H9 (cell line): ENCODE measurements at regions not wholly inside any gene's neighbourhood (a gene's known extent, or its start where the extent isn't known, plus 50 kb on each side); places are given as distances from the start of the nearest gene placed in this dataset.

Experiments used
- DNase-seq: peaks from one replicate; pipeline ENCODE4 v3.0.0-alpha.2; 2017
- H2AFZ ChIP-seq: one replicate; pipeline ENCODE4 v1.6.1; 2013; ENCODE audit warnings: mild to moderate bottlenecking, low read length, control low read depth, moderate library complexity
- H2AK5ac ChIP-seq: 2 replicates; pipeline ENCODE4 v1.6.1; 2013; ENCODE audit warnings: low read length, control low read depth, mixed read lengths; ENCODE audit not compliant: insufficient read length
- H2BK120ac ChIP-seq: one replicate; pipeline ENCODE4 v1.6.1; 2013; ENCODE audit warnings: low read depth, mild to moderate bottlenecking, low read length, control low read depth, inconsistent platforms; ENCODE audit not compliant: poor library complexity, severe bottlenecking
- H2BK12ac ChIP-seq: 2 replicates; pipeline ENCODE4 v1.6.1; 2013; ENCODE audit warnings: low read length, control low read depth, mixed read lengths, low read depth; ENCODE audit not compliant: insufficient read length
- H2BK15ac ChIP-seq: 2 replicates; pipeline ENCODE4 v1.6.1; 2013; ENCODE audit warnings: low read depth, low read length, control low read depth
- H2BK20ac ChIP-seq: one replicate; pipeline ENCODE4 v1.6.1; 2013; ENCODE audit warnings: low read depth, mild to moderate bottlenecking, low read length, control low read depth, inconsistent platforms; ENCODE audit not compliant: poor library complexity, severe bottlenecking
- H2BK5ac ChIP-seq: 2 replicates; pipeline ENCODE4 v1.6.1; 2013; ENCODE audit warnings: low read length, control low read depth, mixed read lengths; ENCODE audit not compliant: insufficient read length
- H3K14ac ChIP-seq: 2 replicates; pipeline ENCODE4 v1.6.1; 2013; ENCODE audit warnings: low read length, control low read depth; ENCODE audit not compliant: insufficient read depth
- H3K18ac ChIP-seq: 2 replicates; pipeline ENCODE4 v1.6.1; 2013; ENCODE audit warnings: low read depth, mild to moderate bottlenecking, mixed read lengths, low read length, control low read depth; ENCODE audit not compliant: insufficient read length
- H3K23ac ChIP-seq: 2 replicates; pipeline ENCODE4 v1.6.1; 2013; ENCODE audit warnings: low read length, control low read depth, mixed read lengths, low read depth; ENCODE audit not compliant: insufficient read length
- H3K23me2 ChIP-seq: 2 replicates; pipeline ENCODE4 v1.6.1; 2013; ENCODE audit warnings: low read depth, mild to moderate bottlenecking, mixed read lengths, low read length, control low read depth; ENCODE audit not compliant: insufficient read length, poor library complexity, severe bottlenecking
- H3K27ac ChIP-seq: 2 replicates; pipeline ENCODE4 v1.5.1; 2013; ENCODE audit warnings: low read length, control low read depth, mixed read lengths, low read depth; ENCODE audit not compliant: insufficient read length
- H3K27me3 ChIP-seq: 2 replicates; pipeline ENCODE4 v1.6.1; 2013; ENCODE audit warnings: low read length, control low read depth, inconsistent platforms; ENCODE audit not compliant: insufficient read depth
- H3K4ac ChIP-seq: 2 replicates; pipeline ENCODE4 v1.6.1; 2013; ENCODE audit warnings: low read depth, mild to moderate bottlenecking, control low read depth, inconsistent platforms, low read length, moderate library complexity
- H3K4me1 ChIP-seq: 2 replicates; pipeline ENCODE4 v1.6.1; 2013; ENCODE audit warnings: low read length, control low read depth, inconsistent platforms; ENCODE audit not compliant: insufficient read depth
- H3K4me2 ChIP-seq: 2 replicates; pipeline ENCODE4 v1.6.1; 2013; ENCODE audit warnings: low read length, control low read depth, mixed read lengths; ENCODE audit not compliant: insufficient read length, insufficient read depth
- H3K56ac ChIP-seq: 2 replicates; pipeline ENCODE4 v1.6.1; 2013; ENCODE audit warnings: low read depth, mild to moderate bottlenecking, mixed read lengths, low read length, control low read depth; ENCODE audit not compliant: insufficient read length
- H3K79me1 ChIP-seq: 2 replicates; pipeline ENCODE4 v1.6.1; 2013; ENCODE audit warnings: low read depth, mild to moderate bottlenecking, moderate library complexity, low read length, control low read depth, inconsistent platforms; ENCODE audit not compliant: insufficient read depth, poor library complexity, severe bottlenecking
- H3K79me2 ChIP-seq: 2 replicates; pipeline ENCODE4 v1.6.1; 2013; ENCODE audit warnings: low read length, control low read depth, inconsistent platforms; ENCODE audit not compliant: insufficient read depth
- H3K9ac ChIP-seq: 2 replicates; pipeline ENCODE4 v1.6.1; 2013; ENCODE audit warnings: low read length, control low read depth, mixed read lengths; ENCODE audit not compliant: insufficient read length; ENCODE audit errors: extremely low read depth
- H3K9me3 ChIP-seq: one replicate; pipeline ENCODE4 v1.6.1; 2013; ENCODE audit warnings: low read depth, low read length, inconsistent platforms; ENCODE audit not compliant: control insufficient read depth
- H3T11ph ChIP-seq: one replicate; pipeline ENCODE4 v1.6.1; 2013; ENCODE audit warnings: mild to moderate bottlenecking, low read length, control low read depth, inconsistent platforms
- H4K20me1 ChIP-seq: one replicate; pipeline ENCODE4 v1.6.1; 2013; ENCODE audit not compliant: control insufficient read depth, insufficient read length, insufficient read depth
- H4K5ac ChIP-seq: 2 replicates; pipeline ENCODE4 v1.6.1; 2013; ENCODE audit warnings: low read depth, mild to moderate bottlenecking, mixed read lengths, low read length, control low read depth; ENCODE audit not compliant: insufficient read length
- H4K8ac ChIP-seq: replicated peaks from 2 replicates; pipeline ENCODE4 v1.6.1; 2013; ENCODE audit warnings: low read length, control low read depth, mixed read lengths, low read depth; ENCODE audit not compliant: insufficient read length
- H4K91ac ChIP-seq: 2 replicates; pipeline ENCODE4 v1.6.1; 2013; ENCODE audit warnings: low read depth, mild to moderate bottlenecking, moderate library complexity, mixed read lengths, low read length, control low read depth; ENCODE audit not compliant: insufficient read length
- H3K27ac Mint-ChIP-seq, 3 experiments: 2 replicates in 2 of 3; 3 replicates in 1 of 3; pipeline ENCODE4 v1.8.0; 2020 to 2021; ENCODE audit warnings: mixed read lengths in 3 of 3, mild to moderate bottlenecking in 1 of 3, moderate library complexity in 1 of 3
- H3K27me3 Mint-ChIP-seq: 2 replicates; pipeline ENCODE4 v1.8.0; 2021; ENCODE audit warnings: low read depth, mild to moderate bottlenecking, moderate library complexity, mixed read lengths
- H3K36me3 Mint-ChIP-seq, 3 experiments: 2 replicates in 2 of 3; 3 replicates in 1 of 3; pipeline ENCODE4 v1.8.0; 2020 to 2021; ENCODE audit warnings: low read depth in 3 of 3, mixed read lengths in 3 of 3; ENCODE audit not compliant: insufficient read depth in 1 of 3
- H3K4me1 Mint-ChIP-seq, 2 experiments: 2 replicates each; pipeline ENCODE4 v1.8.0; 2020; ENCODE audit warnings: mixed read lengths in 2 of 2
- H3K4me3 Mint-ChIP-seq, 2 experiments: 2 replicates in 1 of 2; 3 replicates in 1 of 2; pipeline ENCODE4 v1.8.0; 2020 to 2021; ENCODE audit warnings: mild to moderate bottlenecking in 2 of 2, mixed read lengths in 2 of 2, moderate library complexity in 1 of 2
- H3K9me3 Mint-ChIP-seq, 2 experiments: 2 replicates in 1 of 2; 3 replicates in 1 of 2; pipeline ENCODE4 v1.8.0; 2020; ENCODE audit warnings: mild to moderate bottlenecking in 2 of 2, mixed read lengths in 2 of 2, moderate library complexity in 1 of 2
- TF ChIP-seq, protein P1 (sequence below): fragments of 200-600 bp; sonication (generic); conservative IDR thresholded peaks from 3 replicates; pipeline ENCODE4 v1.8.0; 2021; ENCODE audit warnings: antibody characterized with exemption, mild to moderate bottlenecking

DNA sequence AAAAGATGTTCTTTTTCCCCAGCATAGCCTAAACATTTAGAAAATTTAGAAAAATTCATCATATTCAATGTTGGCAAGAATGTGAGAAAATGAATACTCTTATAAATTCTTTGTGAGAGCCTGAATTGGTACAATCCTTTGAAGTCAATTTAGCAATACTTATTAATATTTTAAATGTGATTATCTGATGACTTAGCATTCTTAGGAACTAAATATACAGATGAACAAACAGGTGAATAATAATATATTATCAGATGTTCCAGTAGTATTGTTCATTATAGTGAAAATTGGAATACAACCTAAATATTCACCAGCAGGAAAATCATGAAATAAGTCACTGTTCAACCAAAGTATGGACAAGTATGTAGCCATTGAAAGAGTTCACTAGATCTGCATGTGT, 55.5 kb upstream of the MEIS1 start:
- no peak overlapping the region for H3K23ac ChIP-seq
- Mint-ChIP-seq H3K36me3 (no peaks in the 10 kb centered on the region), H3K27me3 (no peaks in the 10 kb centered on the region), H3K4me3 (no peak overlapping the region), H3K4me1 (peaks cover 0 to 2% of the 10 kb centered on the region in 2 experiments; a peak in 1 of 4 replicates), H3K9me3 (no peaks in the 10 kb centered on the region), H3K27ac (no peak overlapping the region)
- TF ChIP-seq, protein P1, sequence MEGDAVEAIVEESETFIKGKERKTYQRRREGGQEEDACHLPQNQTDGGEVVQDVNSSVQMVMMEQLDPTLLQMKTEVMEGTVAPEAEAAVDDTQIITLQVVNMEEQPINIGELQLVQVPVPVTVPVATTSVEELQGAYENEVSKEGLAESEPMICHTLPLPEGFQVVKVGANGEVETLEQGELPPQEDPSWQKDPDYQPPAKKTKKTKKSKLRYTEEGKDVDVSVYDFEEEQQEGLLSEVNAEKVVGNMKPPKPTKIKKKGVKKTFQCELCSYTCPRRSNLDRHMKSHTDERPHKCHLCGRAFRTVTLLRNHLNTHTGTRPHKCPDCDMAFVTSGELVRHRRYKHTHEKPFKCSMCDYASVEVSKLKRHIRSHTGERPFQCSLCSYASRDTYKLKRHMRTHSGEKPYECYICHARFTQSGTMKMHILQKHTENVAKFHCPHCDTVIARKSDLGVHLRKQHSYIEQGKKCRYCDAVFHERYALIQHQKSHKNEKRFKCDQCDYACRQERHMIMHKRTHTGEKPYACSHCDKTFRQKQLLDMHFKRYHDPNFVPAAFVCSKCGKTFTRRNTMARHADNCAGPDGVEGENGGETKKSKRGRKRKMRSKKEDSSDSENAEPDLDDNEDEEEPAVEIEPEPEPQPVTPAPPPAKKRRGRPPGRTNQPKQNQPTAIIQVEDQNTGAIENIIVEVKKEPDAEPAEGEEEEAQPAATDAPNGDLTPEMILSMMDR = no peak
- no peaks in the 10 kb centered on the region for H3K9me3 ChIP-seq
- H4K5ac ChIP-seq = no peak overlapping the region
- H3K9ac ChIP-seq = no peak overlapping the region
- no peak overlapping the region for H2AK5ac ChIP-seq
- H3K23me2 ChIP-seq = no peaks in the 10 kb centered on the region
- no peak overlapping the region for H3K27ac ChIP-seq
- no peak overlapping the region for H3K4ac ChIP-seq
- H4K8ac ChIP-seq = no peak overlapping the region
- H2AFZ ChIP-seq = no peak overlapping the region
- H3K79me1 ChIP-seq = no peaks in the 10 kb centered on the region
- H3K27me3 ChIP-seq = no peaks in the 10 kb centered on the region
- no peak overlapping the region for H3K56ac ChIP-seq
- H2BK12ac ChIP-seq = no peak overlapping the region
- H3K4me1 ChIP-seq = no peaks in the 10 kb centered on the region
- no peaks in the 10 kb centered on the region for H4K20me1 ChIP-seq
- no peak overlapping the region for H4K91ac ChIP-seq
- no peak for DNase-seq
- no peak overlapping the region for H2BK120ac ChIP-seq
- no peak overlapping the region for H2BK20ac ChIP-seq
- H2BK15ac ChIP-seq = no peak overlapping the region
- H3T11ph ChIP-seq = no peak overlapping the region
- H3K18ac ChIP-seq = no peak overlapping the region
- no peaks in the 10 kb centered on the region; the same call in 1 of the 2 replicates for H3K79me2 ChIP-seq
- H3K14ac ChIP-seq = no peak overlapping the region
- no peak overlapping the region for H3K4me2 ChIP-seq
- no peak overlapping the region for H2BK5ac ChIP-seq
